Muscle of back (tissue), 3 donors: ENCODE measurements at regions not wholly inside any gene's neighbourhood (a gene's known extent, or its start where the extent isn't known, plus 50 kb on each side); places are given as distances from the start of the nearest gene placed in this dataset.
"Not testable (repeated sequence)": the region's sequence is repeated elsewhere in the genome, so short reads cannot be mapped to it uniquely, and the experiment has no call there.

Experiments
- DNase-seq, 3 donors: peaks; one replicate each; pipeline versions ENCODE4 v3.0.0 to v3.0.0-alpha.2; 2013

DNA sequence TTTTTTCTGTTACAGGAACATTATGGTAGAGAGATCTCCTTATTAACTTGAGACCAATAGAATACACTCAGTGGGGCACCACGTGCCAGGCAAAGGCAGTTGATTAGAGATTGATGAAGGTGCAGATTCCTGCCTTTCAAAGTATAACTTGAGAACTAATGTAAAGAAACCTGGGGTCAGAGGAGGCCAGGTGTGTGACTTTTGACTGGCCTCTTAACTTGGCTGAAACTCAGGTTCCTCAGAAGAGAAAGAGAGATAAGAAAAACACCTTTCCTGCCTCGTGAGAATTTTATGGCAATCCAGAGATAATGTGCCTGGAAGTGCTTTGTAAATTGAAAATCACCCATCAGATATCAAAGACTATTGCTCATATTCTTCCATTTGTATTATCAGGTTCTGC lies 110.7 kb upstream of the GZMB start:
- no peak for DNase-seq

DNA sequence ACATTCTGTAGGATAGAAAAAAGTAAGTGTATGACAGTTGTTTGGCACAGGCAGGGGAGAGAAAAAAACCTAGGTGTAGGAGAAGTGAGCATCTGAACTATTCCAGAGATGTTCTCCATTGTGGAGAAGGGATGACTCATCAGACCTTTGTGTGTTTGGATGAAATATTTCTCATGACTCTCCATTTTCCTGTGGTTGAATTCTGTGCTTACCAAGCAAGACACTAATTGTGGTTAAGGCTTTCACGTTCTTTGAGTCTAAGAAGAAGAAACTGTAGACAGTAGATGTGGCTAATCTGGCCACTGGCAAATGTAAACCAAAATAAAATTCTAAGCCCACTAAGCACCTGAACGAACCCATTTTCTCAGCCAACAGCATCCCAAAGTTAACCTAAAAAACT lies 107.9 kb upstream of the GZMB start:
- DNase-seq: no peak

- no peak for DNase-seq
Measured at GRCh38 chr14:24735984-24736630, 102.1 kb upstream of the GZMB start.

GRCh38 chr14:24734917-24735500 lies 101.0 kb upstream of the GZMB start:
- DNase-seq: peak; percentile 60 to 79 (median 73)

GRCh38 chr14:24726480-24726879 lies 92.5 kb upstream of the GZMB start:
- DNase-seq: no peak

- DNase-seq: no peak
Measured at GRCh38 chr14:24725311-24725710, 91.3 kb upstream of the GZMB start.

DNA sequence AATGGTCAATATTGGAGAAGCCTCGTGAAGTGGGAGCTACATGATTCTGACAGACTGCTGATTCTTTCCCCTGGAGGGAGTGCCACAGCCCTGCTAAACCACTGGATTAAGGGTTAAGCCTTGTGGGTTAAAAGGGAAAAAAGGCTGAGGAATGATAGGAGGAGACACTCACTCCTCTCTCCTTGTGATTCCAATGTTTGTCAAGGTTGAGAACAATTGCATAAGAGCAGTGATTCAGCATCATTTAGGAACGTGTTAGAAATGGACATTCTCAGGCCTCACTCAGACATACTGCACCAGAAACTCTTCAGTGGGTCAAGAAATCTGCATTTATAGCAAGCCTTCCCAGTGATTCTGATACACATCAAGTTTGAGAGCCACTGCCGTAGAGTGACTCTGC lies 87.8 kb upstream of the GZMB start:
- DNase-seq: no peak

DNA sequence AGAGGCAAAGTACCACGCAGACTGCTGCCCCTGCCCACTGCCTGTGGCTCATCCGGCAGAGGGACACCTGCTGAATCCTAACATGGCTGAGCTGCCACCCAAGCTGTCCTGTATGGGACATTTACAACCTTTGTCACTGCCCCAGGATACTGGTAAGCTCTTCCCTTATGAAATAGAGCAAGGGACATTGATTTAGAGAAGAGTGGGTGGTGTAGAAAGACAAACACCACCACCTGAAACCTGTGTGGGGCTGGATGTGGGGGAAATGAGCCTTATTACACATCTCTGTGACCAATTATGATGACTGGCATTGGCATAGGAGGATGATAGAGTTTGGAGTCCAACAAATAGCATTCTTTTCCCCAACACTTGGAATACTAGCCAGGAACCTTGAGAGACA lies 81.2 kb upstream of the GZMB start:
- no peak for DNase-seq

DNA sequence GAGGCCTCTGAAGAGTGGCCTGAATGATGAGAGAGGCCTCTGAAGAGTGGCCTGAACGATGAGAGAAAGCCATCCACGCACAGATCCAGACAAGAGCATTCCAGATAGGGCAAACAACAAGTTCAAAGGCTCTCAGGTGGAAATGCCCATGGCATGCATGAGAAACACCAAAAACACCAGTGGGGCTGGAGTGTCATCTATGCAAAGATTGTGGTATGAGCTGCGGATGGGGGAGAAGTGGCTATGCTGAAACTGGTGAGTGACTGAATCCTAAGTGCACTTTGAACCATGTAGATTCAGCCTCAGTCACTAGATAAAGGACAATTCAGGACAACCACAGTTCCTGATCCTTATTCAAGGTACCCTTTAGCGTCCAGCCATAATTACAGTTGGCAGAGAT lies 79.4 kb upstream of the GZMB start:
- no peak for DNase-seq

DNA sequence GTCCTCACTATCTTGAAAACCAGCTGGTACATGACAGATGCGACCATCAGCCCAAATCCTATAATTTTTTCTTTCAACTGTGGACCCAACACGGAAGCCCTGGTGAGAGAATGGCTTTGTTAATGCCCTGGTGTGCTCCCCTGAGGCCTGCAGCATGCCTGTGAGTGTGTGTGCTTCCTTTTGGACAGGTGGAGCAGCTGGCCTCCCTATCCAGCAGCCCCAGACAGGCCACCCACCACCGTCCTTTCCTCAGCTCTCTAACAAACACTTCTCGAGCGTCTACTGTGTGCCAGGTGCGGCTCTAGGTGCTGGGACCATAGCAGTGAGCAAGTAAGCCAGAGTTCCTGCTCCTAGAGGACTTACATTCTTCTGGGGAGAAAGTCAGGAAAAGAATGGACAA lies 78.9 kb upstream of the GZMB start:
- DNase-seq: no peak

DNA sequence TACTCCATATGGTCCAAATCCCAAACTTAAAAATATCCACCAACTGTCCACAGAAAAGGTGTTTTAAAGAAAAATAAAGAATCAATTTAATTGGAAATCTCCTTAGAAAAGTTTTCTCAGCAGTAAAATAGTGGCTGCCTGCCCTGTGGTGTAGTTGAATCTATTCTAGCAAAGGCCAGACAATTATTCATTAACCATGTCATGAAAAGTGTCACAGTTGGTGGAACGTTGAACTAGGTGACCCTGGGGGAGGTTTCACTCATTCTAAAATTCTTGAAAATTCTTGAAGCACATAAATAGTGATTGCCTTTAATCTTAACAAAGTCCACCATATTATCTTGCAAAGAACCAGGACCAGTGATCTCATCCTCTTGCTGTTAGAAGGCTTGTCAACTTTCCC lies 78.4 kb upstream of the GZMB start:
- no peak for DNase-seq

DNA sequence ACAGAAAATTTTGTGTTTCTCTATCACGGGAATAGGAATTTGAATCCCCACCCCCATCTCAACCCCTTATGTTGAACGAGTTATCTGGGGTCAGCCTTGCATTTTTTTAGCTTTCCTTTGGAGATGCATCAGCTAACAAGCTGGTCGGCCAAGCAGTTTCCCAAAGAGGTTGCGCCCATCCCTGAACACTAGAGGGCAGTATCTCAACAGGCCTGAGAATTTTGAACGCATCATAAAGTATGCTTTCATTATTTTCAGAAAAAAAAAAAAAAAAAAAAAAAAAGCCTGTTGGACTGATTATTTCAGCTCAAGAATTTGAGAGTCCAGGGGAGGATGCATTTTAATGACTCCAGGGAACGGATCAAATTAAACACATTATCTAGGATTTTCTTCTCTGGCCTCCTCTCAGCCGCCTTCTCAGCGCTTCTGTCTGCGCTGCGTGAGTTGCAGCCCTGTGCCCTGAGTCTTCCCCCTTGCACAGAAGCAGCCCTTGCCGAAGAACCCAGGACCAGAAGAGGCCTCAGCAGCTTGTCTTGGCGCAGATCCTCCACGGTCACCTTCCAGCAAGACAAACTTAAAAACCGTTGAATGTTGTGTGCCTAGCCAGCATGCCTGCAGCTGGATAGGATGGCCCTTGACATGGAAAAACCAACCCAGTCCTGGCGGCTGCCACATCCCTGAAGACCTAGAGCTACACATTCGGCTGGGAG lies 76.6 kb upstream of the GZMB start:
- DNase-seq: peak; percentile 46 to 82 (median 73)

- no peak for DNase-seq
Measured at GRCh38 chr14:24708684-24709083, 74.7 kb upstream of the GZMB start.

DNA sequence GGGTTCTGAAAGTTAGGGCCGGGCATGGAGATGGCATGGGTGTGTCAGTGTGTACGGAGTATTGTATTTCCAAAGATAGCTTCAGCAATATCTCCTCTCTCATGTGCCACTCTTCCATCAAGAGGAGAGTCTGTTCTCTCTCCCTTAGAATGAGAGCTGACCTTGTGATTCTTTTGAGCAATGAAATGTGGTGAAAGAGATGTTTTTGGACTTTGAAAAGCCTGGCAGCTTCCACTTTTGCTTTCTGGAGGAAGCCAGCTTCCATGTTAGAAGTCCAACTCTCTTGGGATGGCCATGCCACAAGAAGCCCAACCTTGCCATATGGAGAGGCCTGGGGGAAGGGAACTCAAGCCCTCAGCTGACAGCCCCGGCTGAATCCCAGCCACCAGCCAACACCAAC lies 72.4 kb upstream of the GZMB start:
- DNase-seq: no peak

DNA sequence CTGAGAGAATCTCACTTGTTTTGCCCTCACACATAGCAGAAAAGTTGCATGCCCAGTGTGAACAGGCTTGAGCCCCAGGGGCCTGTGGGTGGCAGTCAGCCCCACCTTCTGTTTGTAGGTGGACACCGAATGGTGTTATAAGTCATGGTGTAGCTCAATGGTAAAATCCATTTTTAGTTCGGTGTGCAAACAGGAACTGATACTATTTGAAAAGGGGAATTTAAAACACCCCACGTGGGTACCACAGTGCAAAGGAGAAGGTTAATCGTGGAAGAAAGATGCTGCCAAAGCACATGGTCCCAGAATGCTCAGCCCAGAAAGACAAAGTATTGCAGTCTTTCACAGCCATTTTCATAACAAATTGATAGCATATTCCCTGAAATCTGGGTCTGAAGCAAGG lies 71.8 kb upstream of the GZMB start:
- no peak for DNase-seq

DNA sequence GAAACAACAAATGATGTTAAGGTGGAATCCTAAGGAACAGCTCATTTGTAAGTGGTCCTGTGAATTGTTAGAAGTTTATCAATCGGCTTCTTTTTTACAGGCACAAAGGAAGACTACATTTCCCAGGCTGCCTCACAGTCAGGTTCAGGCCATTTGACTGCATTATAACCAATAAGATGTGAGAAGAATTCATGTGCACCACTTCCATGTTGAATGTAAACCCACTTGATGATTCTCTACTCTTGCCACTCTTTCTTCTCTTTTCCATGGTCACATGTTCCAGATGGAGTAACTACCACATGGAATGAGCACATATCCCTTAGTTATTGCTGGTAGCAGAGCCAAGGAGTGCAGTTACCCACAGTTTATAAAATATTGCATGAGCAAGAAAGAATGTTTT lies 67.1 kb upstream of the GZMB start:
- no peak for DNase-seq

- no peak for DNase-seq
Measured at GRCh38 chr14:24700511-24700910, 66.5 kb upstream of the GZMB start.

- DNase-seq: no peak
Measured at GRCh38 chr14:24699052-24699451, 65.1 kb upstream of the GZMB start.

DNA sequence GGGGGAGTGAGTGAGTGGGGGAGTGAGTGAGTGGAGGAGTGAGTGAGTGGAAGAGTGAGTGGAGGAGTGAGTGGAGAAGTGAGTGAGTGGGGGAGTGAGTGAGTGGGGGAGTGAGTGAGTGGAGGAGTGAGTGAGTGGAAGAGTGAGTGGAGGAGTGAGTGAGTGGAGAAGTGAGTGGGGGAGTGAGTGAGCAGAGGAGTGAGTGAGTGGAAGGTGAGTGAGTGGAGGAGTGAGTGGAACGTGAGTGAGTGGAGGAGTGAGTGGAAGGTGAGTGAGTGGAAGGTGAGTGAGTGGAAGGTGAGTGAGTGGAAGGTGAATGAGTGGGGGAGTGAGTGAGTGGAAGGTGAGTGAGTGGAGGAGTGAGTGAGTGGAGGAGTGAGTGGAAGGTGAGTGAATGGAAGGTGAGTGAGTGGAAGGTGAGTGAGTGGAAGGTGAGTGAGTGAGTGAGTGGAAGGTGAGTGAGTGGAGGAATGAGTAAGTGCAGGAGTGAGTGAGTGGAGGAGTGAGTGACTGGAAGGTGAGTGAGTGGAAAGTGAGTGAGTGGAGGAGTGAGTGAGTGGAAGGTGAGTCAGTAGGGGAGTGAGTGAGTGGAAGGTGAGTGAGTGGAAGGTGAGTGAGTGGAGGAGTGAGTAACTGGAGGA lies 62.4 kb upstream of the GZMB start:
- DNase-seq: not testable (repeated sequence)

DNA sequence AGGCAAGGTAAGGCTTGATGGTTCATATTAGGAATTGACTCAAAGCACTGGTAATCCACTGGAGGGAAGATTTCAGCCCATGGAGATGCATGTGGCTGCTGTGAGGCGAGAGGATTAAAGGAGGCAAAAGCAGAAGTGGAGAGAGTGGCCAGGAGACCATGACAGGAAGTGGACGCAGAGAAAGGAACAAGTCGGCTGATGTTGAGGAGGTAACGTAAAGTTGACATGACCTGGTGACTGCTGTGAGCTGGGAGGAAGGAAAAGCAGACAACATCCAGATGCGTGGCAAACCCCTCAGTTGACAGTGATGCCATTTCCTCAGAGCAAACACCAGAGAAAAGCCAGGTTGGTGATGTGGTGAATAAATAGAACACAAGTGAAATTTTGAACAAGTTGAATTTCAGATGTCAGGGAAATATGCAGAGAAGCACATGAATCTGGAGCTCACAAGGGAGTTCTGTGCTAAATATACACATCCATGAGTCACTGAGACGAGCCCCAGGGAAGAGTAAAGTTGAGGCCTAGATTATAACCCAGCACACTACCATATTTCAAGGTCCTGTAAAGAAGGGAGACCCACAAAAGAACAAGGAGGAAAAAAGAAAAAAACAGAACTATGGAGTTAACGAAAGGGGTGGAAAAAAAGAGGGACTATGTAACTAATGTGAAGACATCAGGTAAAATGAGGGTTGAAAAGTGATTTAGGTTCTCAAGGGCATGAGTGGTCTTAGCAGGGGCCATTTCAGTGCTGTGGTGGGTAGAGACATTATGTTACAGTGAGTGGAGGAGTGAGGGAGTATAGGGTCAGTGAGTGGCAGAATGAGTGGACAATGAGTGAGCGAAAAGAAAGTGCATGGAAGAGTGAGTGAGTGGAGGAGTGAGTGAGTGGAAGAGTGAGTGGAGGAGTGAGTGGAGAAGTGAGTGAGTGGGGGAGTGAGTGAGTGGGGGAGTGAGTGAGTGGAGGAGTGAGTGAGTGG lies 61.6 kb upstream of the GZMB start:
- peak in 1 of 3 donors; percentile 41 for DNase-seq

GRCh38 chr14:24694680-24695079 lies 60.7 kb upstream of the GZMB start:
- no peak for DNase-seq

DNA sequence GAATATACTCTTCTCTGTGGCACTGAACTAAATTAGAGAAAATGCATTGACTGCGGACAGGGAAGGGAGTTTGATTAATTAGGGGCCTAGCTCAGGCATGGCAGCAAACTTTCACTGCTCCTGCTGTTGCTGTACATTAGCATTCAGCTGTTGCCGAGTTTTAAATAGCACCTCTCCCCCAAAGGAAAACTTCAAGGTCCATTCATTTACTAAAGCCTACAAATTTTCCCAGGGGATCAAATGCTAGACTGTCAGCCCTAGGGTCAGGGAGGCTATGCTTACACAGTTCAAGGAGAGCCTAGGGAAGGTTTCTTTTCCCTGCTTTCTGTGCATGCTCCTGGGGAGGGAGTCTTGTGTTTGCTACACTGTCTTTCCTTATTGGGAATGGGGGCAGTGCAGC lies 60.0 kb upstream of the GZMB start:
- DNase-seq: no peak
